ENCODE measurements at regions not wholly inside any gene's neighbourhood (a gene's known extent, or its start where the extent isn't known, plus 50 kb on each side); places are given as distances from the start of the nearest gene placed in this dataset.
"Not testable (repeated sequence)": the region's sequence is repeated elsewhere in the genome, so short reads cannot be mapped to it uniquely, and the experiment has no call there.

DNA sequence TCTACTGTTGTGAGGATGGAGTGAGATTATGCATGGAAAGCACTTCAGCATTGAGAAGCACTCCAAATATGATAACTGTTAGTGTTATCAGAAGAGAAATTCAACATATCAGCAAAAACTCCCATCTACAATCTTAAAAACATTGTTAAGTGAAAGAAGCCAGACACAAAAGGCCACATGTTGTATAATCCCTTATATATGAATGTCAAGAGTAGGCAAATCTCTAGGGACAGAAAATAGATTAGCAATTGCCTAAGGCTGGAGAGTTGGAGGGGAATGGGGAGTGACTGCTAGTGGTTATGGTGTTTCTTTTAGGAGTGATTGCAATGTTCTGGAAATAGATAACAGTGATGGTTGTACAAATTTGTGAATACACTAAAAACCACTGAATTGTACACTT is 122.5 kb upstream of the LNX1 start:
- no peak for DNase-seq

DNA sequence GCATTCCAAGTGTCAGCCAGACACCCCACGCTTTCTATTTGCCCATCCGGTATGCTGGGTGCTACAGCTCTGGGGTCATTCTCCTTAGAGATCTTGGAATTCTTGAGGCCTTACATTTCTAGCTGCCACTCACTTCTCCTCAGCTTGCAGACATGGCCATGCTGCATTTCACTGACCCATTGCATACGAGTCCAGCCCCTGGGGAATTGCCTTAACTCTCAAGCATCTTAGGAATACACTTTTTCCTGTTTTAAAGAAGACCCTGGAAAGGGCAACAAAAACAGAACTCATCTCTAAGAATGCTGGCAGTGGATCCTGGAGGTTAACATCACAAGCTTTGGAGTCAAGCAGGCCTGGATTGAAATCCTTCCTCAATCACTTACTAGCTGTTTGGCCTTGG is 122.0 kb upstream of the LNX1 start:
- DNase-seq, result no peak

DNA sequence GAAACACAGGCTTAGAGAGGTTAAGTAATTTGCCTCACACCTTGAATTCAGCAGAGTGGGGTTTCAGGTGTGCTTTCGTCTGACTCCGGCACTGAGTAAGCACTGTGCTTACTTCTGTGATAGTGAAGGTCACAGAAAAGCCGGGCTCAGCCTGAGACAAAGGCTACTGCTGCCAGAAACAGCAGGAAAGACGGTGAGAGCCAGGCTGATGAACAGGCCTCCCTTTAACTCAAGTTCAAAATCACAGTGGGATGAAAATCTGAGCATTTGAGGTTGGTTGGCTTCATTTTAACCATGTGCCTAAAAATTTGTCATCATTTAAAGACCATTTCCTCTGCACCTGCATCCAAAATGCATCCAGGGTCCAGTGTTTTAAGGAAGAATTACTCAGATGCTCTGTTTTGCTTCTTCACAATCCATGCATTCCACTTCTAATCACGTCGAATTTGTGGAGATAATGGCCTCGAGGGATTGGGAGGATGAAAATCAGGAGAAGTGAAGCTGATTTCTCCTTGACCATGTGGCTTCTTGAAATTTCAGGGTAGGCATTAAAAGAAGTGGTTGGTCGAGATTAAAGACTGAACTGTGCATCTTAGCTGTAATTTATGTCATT is 121.2 kb upstream of the LNX1 start:
- DNase-seq, result no peak

DNA sequence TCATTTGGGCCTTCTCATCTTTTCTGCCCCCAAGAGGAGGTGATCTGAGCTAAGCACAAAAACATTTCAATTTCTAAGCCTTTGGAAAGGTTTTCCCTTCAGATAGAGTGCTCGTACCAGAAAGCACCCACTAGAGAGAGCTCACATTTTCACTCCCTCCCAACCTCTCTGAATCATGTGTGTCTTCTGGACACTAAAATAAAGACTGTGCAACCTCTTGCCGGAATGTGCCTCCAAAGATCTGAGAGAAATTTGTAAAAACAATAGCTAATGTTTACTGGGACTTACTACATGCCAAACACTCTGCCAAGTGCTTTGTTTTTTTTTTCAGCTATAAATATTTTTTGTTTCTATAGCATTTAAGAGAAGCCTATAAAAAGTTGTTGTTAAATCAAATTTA is 120.6 kb upstream of the LNX1 start:
- no peak for DNase-seq

DNA sequence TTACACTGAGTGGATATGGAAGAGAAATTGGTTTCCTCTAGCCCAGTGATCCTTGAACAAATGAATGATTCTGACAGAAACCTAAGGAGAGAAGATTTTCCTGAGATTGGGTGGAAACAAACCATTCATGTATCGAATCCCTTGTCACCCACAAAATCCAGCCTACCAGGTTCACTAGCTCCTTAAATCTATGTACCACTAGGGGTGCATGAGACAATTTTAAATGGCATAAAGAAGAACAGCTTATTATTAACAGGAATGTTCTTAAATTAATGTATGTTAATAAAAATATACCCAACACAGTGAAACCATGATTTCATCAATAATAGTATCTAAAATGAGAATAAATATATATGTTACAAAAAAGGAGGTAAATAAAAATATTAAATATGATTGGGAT is 118.4 kb upstream of the LNX1 start:
- DNase-seq, result no peak

DNA sequence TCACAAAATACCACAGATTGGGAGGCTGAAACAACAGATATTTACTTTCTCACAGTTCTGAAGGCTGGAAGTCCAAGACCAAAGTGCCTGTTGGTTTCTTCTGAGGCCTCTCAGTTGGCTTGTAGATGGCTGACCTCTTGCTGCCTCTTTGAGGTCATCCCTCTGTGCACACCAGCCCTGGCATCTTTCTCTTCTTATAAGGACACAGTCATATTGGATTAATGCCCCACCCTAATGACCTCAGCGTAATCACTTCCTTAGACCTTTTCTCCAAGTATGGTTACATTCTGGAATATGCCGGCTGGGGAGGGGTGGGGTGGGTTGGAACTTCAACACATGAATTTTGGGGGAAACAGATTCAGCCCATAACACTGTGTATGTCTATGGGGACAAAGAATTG is 116.2 kb upstream of the LNX1 start:
- no peak for DNase-seq

DNA sequence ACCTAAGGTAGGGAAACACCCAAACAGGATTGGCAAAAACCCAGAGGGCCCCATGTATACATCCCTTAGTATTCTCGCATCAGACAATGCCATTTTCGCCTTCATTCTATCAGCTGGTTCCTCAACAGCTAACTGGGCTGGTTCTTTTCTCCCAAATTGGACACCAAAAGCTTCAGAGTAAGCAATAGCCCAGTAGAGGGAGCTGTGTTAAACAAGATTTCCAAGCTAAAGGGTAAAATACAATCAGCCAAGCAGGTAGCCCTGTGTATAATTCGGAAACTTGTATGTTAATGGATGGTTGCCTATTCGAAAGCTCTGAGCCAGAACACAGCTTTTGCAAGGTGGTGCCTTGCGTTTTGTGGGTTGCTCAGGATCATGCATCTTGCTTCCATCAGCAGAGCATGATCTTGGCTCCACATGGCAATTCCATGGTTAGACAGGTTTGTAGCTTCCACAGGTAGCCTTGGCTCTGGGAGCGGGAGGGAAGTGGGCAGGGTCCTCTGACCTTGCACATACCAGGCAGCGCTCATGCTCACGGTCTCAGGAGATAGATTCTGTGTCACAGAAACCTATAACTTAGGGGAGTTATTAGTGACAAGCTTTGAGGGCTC is 115.2 kb upstream of the LNX1 start:
- peak; percentile 39 for DNase-seq

DNA sequence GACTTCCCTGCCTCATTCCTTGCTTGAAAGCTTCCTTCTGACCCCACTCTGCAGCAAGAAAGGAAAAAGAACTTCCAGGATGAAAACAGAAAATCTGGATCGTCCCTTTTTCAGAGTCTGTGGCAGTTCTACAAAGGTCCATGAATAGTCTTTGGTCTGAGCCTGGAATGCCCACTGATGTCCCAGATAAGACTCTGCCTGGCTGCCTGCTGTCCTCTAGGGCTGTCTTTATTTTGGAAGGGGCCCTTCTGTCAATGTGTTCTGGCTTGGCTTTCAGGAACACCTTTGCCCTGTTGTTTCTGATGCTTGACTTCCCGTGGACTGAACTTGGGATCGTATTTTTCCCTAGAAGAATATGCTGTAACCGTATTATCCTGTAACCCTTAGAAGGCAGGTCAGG is 114.7 kb upstream of the LNX1 start:
- DNase-seq, result no peak

DNA sequence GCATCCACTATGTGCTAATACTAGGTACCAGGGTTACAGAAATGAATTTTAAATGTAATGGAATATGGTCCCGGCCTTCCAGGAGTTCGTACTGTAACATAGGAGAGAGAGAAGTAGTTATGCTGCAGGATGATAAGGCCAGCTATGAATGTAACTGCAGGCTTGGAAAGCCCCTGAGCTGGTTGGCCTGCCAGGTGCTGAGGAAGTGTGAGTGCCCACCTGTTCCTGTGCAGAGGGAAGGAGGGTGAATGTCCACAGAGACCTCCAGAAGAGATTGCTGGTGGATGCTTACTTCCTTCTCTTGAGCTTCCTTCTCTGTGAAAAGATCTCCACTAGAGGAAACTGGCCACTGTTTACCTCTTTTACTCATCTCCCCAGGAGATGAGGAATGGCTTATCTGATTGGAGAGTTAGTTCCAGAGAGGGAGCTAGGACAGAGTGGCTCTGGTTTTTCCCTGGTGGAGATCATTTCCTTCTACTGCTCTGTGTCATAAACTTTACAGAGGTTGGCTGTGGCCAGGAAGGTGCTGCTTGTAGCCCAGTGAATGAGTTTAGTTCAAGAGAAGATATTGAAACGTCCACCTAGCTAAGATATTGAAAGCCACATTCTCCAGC is 114.0 kb upstream of the LNX1 start:
- no peak for DNase-seq

DNA sequence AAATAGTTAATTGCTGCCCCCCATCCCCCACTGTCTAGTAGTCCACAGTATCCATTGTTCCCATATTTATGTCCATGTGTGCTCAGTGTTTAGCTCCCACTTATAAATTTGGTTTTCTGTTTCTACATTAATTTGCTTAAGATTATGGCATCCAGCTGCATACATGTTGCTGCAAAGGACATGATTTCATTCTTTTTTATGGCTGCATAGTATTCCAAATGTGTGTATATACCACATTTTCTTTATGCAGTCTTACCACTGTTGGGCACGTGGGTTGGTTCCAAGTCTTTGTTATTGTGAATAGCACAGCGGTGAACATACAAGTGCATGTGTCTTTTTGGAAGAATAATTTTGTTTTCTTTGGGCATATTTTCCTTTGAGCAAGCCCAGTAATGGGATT is 113.0 kb upstream of the LNX1 start:
- no peak for DNase-seq

DNA sequence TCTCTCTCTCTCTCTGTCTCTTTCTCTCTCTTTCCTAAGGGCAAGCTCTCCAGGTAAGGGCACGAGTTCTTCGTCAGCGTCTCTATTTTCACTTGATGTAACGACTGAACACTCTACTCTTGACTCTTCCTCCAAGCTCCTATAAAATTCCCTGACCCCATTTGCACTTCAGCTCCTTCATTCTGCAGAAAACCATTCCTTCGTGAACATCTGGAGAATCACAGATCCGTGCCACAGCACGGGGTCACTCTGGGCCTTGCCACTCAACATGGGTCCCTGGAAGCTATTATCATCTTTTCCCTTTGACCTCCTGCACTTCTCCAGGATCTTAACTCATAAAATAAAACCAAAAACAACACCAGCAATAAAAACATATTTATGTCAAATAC is 112.0 kb upstream of the LNX1 start:
- no peak for DNase-seq

DNA sequence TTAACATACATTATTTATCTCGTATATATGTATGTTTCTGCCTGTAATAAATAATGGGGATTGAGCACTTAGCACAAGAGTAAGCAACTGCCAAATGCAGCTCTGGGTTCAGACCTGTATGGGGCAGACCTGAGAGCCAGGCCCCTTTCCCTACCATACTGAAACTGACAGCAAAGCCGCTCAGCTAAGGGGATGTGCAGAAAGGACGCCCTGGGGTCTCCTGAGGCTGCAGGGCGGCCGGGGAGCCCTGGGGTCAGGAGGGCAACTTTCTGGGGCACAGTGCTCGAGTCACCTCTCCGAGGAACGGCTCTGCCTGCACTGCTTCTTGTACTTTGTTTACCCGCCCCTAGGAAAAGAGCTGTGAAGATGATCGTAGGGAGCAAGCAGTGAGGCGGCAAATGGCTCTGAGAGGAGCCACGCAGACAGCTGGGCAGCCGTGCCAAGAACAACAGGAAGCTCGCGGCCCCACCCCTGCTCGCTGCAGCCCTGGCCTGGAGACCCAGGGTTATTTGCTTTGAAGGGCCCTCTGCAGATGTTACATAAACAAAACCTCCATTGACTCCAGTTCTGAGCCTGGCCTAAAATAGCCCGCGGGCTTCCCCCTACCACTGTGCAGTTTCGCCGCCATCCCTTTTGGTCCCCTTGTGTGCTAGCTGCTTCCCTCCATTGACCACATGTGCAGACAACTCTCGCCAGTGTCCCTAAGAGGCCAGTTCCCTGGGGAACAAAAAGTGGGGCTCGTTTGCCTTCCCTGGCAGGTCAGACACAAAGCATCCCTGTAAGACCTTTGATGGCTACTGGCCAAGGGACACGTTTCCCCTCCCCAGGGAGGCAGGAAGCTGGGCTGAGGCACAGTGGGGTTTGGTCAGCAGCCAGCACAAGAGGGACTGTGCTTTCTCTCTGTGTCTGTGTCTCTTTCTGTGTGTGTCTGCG is 111.3 kb upstream of the LNX1 start:
- peak; percentile 83 for DNase-seq

DNA sequence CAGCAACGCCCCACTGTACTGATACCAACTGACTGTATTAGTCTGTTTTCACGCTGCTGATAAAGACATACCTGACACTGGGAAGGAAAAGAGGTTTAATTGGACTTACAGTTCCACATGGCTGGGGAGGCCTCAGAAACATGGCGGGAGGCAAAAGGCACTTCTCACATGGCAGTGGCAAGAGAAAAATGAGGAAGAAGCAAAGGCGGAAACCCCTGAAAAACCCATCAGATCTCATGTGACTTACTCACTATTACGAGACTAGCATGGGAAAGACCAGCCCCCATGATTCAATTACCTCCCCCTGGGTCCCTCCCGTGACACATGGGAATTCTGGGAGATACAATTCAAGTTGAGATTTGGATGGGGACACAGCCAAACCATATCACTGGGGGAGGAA is 110.0 kb upstream of the LNX1 start:
- not testable (repeated sequence) for DNase-seq

DNA sequence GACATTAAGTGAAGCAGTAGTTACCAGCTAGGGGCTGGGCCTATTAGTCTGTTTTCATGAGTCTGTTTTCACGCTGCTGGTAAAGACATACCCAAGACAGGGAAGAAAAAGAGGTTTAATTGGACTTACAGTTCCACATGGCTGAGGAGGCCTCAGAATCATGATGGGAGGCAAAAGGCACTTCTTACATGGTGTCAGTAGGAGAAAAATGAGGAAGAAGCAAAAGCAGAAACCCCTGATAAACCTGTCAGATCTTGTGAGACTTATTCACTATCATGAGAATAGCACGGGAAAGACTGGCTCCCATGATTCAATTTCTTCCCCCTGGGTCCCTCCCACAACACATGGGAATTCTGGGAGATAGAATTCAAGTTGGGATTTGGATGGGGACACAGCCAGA is 108.0 kb upstream of the LNX1 start:
- DNase-seq, result not testable (repeated sequence)

DNA sequence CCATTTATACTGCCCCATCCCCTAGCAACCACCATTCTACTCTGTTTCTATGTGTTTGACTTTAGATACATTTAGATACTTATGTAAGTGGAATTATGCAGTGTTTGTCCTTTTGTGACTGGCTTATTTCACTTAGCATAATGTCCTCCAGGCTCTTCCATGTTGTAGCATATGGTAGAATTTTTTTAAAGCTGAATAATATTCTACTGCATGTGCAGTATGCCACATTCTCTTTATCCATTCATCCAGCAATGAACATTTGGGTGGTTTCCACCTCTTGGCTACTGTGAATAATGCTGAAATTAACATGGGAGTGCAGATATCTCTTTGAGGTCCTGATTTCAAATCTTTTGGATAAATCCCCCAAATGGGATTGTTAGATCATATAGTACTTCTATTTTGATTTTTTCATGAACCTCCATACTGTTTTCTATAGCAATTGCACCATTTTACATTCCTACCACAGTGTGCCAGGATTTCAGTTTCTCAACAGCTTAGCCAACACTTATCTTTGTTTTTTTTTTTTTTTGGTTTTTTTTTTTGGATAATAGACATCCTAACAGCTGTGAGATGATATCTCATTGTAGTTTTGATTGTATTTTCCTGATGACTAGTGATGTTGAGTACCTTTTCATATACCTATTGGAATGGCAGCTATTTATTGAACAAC is 105.9 kb upstream of the LNX1 start:
- no peak for DNase-seq

DNA sequence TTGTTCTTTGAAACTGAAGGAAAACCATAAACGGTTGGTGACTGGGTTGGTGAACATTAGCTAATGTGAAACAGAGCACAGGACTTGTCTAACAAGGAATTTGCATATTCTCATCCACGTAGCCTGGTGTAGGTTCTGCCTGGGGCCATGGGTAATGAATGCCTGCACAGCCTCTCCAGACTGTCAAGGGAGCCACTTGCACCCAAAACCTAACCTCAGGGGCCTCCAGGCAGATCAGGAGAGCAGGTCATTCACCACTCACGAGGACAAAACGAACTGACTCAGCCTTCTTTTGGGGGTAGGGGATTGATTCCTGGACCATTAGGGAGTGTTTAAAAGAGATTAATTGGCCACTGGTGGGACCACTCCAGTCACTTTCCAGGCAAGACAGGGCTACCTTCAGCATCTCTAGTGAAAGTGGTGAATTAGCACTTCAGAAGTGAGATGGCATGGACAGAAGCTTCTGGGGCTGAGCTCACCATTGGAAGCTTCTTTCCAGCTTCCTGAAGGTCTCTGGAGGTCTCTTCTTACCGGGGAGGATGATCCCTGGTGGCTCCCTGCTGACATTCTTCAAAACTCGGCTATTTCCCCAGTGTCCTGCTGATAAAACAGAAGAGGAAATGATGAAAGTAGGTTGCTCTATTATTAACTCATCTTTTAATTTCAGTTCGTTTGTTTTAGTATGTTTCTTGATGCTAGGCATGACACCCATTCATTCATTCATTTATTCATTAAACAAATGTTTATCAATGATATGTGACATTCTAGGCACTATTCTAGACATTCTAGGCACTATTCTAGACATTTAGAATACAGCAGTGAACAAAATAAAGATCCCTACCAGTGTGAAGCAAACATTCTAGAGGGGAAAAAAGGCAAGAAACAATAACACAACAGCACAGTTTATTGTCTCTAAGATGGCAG is 104.5 kb upstream of the LNX1 start:
- DNase-seq, result no peak

DNA sequence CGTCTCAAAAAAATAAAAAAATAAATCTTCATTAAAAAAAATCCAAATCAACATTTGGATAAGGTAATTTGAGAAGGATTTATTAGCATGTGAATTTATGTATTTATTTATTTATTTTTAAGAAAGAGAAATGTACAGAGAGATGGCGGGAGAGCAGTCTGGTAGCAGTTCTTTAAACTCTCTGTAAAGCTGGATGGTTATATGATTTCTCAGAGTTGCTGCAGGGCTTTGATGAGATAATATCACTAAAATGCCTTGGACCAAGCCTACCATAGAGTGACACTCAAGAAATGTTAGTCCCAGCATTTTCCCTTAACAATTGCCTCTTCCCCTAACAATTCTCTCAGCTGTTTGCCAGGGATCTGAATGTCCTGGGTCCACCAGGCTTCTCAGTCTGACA is 103.4 kb upstream of the LNX1 start:
- DNase-seq, result no peak

DNA sequence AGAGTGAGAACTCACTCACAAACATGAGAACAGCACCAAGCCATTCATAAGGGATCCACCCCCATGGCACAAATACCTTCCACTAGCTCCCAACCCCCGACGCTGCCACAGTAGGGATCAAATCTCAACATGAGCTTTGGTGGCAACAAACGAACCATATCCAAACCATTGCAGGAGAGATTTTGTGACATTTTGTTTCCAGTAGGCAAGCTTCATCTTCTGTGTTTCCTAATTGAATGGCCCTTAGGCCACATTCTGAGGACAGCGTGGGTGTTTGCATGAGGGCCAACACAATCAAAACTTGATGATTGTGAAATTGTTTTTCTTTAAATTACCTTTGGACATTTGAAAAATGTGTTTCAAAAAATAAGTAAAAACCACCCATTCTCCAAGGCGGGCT is 102.6 kb upstream of the LNX1 start:
- DNase-seq, result no peak

DNA sequence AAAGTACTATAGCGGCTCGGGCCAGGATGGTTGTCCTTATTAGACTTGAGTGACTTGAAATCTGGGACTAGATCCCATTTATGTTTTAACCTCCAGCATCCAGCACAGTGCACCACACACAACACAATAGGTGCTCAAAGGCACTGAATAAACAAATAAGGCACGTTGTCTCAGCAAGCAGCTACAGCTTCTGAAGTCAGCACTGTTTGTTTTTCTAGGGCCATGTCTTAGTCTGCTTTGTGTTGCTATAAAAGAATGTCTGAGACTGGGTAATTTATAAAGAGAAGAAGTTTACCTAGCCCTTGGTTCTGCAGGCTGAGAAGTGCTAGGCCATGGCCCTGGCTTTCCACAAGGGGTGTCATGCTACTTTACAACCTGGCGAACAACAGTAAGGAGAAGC is 102.1 kb upstream of the LNX1 start:
- DNase-seq, result no peak

DNA sequence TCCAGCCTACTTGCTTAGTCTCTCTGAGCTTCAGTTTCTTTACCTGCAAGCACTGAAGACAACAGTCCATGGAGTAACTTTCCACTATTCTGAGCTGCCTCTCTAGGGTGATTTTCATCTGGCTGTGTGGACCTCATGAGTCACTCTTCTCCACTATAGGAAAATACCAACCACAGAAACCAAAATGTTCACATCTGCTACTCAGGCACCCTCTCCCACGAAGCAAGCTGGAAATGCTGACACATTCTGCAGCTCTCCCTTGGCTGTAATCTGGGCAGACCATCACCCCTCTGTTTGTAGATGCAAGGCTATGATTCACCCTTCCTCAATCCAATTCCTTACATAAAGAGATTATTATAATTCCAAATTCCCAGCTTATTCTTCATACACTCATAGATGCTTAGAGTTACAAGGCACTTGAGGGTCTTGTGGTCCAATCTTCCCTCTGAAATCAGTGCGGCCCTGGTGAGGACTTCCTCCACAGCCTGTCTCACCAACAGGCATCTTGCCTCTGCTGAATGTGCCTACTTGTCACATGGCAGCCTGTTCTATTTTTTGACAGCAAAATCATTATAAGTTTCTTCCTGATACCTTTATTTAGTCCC is 97.0 kb upstream of the LNX1 start:
- no peak for DNase-seq

DNA sequence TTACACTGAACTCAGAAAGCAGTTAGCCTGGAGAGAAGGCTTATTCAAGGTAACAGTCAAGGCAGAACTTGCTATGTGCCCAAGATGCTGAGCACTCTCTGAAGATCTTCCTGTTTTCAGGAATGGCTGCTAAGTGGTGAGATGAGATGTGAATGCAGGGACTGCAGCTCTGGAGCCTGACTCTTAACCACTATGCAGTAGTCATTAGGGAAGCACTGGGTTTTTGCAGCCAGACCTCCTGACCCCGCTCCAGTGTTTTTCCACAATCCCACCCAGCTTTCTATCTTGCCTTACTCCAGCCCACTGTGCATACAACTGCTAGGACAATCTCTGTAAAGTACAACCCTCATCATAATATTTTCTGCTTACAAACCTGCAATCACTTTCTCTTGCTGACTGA is 95.2 kb upstream of the LNX1 start:
- DNase-seq, result no peak

All from right kidney (tissue), 1 donor.